DOHH2 (cell line): ENCODE measurements at regions not wholly inside any gene's neighbourhood (a gene's known extent, or its start where the extent isn't known, plus 50 kb on each side); places are given as distances from the start of the nearest gene placed in this dataset.

Experiments used
- H3F3A ChIP-seq: fragments of 200-600 bp; sonication (generic), shearing (Covaris generic); 2 replicates; pipeline ENCODE4 v1.6.0; 2016; ENCODE audit warnings: antibody characterized with exemption, mild to moderate bottlenecking; ENCODE audit not compliant: control insufficient read depth, insufficient read depth
- H3K27ac ChIP-seq: fragments of 200-600 bp; sonication (generic); 2 replicates; pipeline ENCODE4 v1.5.1; 2014; ENCODE audit warnings: low read depth, mild to moderate bottlenecking, low read length, moderate library complexity
- H3K27me3 ChIP-seq: fragments of 200-600 bp; sonication (generic); 2 replicates; pipeline ENCODE4 v1.6.1; 2014; ENCODE audit warnings: mild to moderate bottlenecking, low read length, mixed read lengths; ENCODE audit not compliant: control insufficient read depth
- H3K36me3 ChIP-seq: fragments of 200-600 bp; sonication (generic); 2 replicates; pipeline ENCODE4 v1.6.1; 2014; ENCODE audit warnings: mild to moderate bottlenecking, low read length, moderate library complexity, mixed read lengths; ENCODE audit not compliant: control insufficient read depth
- H3K4me1 ChIP-seq: fragments of 200-600 bp; sonication (generic); 2 replicates; pipeline ENCODE4 v1.6.1; 2014; ENCODE audit warnings: mild to moderate bottlenecking, low read length, mixed read lengths; ENCODE audit not compliant: control insufficient read depth
- H3K4me2 ChIP-seq: fragments of 200-600 bp; sonication (generic); 2 replicates; pipeline ENCODE4 v1.6.0; 2014; ENCODE audit warnings: mild to moderate bottlenecking, low read length, moderate library complexity
- H3K4me3 ChIP-seq: fragments of 200-600 bp; sonication (generic); 2 replicates; pipeline ENCODE4 v1.5.1; 2014; ENCODE audit warnings: mild to moderate bottlenecking, low read length, mixed read lengths
- H3K79me2 ChIP-seq: fragments of 200-600 bp; sonication (generic); 2 replicates; pipeline ENCODE4 v1.6.1; 2014; ENCODE audit warnings: mild to moderate bottlenecking, low read length, mixed read lengths; ENCODE audit not compliant: control insufficient read depth
- H3K9me2 ChIP-seq: fragments of 200-600 bp; sonication (generic); replicated peaks from 2 replicates; pipeline ENCODE4 v1.6.1; 2014; ENCODE audit warnings: mild to moderate bottlenecking, low read length, mixed read lengths; ENCODE audit not compliant: control insufficient read depth
- H3K9me3 ChIP-seq: fragments of 200-600 bp; sonication (generic); 2 replicates; pipeline ENCODE4 v1.6.1; 2014; ENCODE audit warnings: antibody characterized with exemption, low read length, mixed read lengths; ENCODE audit not compliant: control insufficient read depth, insufficient read depth
- H4K20me1 ChIP-seq: fragments of 200-600 bp; sonication (generic); 2 replicates; pipeline ENCODE4 v1.6.0; 2014; ENCODE audit warnings: low read depth, mild to moderate bottlenecking, antibody characterized with exemption, low read length, moderate library complexity; ENCODE audit not compliant: control insufficient read depth, insufficient read depth
- EZH2phosphoT487 ChIP-seq: fragments of 200-600 bp; sonication (generic); IDR thresholded peaks from 2 replicates; pipeline ENCODE4 v1.6.1; 2017; ENCODE audit warnings: borderline replicate concordance, mild to moderate bottlenecking, antibody characterized with exemption, low read length, moderate library complexity, mixed read lengths
- TF ChIP-seq, protein P1 (sequence below): fragments of 200-600 bp; sonication (generic); IDR thresholded peaks from one replicate; pipeline ENCODE4 v1.5.1; 2014; ENCODE audit warnings: antibody characterized with exemption, mild to moderate bottlenecking, low read depth, low read length; ENCODE audit not compliant: poor library complexity, severe bottlenecking

DNA sequence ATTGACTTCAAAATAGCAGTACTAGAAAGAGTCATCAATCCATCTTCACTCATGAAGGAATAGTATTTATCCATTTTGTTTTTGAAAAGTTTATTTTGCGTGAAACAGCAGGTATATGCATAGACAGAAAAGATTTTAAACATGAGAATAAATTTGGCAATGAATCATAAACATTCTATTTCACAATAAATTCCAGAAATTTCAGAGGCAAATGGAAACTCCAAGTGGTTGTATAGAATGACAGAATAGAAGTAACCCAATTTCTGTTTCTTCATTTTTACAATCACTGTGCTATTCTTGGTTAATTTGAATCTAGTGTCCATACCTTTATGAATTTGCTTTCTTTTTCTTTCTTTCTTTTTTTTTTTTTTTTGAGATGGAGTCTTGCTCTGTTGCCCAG lies 173.0 kb upstream of the ECI2 start:
- H3K4me3 ChIP-seq: no peak overlapping the region
- no peaks in the 10 kb centered on the region for H3K9me2 ChIP-seq
- H3K4me1 ChIP-seq: no peaks in the 10 kb centered on the region
- H3K4me2 ChIP-seq: no peak overlapping the region
- no peaks in the 10 kb centered on the region for H3K36me3 ChIP-seq
- H3K27ac ChIP-seq: no peak overlapping the region
- no peaks in the 10 kb centered on the region for H3K79me2 ChIP-seq
- H4K20me1 ChIP-seq: no peaks in the 10 kb centered on the region
- H3K9me3 ChIP-seq: no peaks in the 10 kb centered on the region
- H3K27me3 ChIP-seq: no peaks in the 10 kb centered on the region
- H3F3A ChIP-seq: no peaks in the 10 kb centered on the region
- no peak for TF ChIP-seq EZH2phosphoT487
- TF ChIP-seq, protein P1, sequence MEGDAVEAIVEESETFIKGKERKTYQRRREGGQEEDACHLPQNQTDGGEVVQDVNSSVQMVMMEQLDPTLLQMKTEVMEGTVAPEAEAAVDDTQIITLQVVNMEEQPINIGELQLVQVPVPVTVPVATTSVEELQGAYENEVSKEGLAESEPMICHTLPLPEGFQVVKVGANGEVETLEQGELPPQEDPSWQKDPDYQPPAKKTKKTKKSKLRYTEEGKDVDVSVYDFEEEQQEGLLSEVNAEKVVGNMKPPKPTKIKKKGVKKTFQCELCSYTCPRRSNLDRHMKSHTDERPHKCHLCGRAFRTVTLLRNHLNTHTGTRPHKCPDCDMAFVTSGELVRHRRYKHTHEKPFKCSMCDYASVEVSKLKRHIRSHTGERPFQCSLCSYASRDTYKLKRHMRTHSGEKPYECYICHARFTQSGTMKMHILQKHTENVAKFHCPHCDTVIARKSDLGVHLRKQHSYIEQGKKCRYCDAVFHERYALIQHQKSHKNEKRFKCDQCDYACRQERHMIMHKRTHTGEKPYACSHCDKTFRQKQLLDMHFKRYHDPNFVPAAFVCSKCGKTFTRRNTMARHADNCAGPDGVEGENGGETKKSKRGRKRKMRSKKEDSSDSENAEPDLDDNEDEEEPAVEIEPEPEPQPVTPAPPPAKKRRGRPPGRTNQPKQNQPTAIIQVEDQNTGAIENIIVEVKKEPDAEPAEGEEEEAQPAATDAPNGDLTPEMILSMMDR: no peak

- H3F3A ChIP-seq: no peaks in the 10 kb centered on the region
- no peak overlapping the region for H3K27ac ChIP-seq
- no peaks in the 10 kb centered on the region for H3K9me3 ChIP-seq
- TF ChIP-seq, protein P1: no peak
- TF ChIP-seq EZH2phosphoT487: no peak
- no peak overlapping the region for H3K4me2 ChIP-seq
- H3K9me2 ChIP-seq: no peaks in the 10 kb centered on the region
- H3K4me1 ChIP-seq: no peaks in the 10 kb centered on the region
- no peaks in the 10 kb centered on the region for H4K20me1 ChIP-seq
- H3K4me3 ChIP-seq: no peak overlapping the region
- no peaks in the 10 kb centered on the region for H3K27me3 ChIP-seq
- H3K79me2 ChIP-seq: no peaks in the 10 kb centered on the region
- H3K36me3 ChIP-seq: no peaks in the 10 kb centered on the region
Observed at GRCh38 chr6:4304927-4305455, 169.6 kb upstream of the ECI2 start.

DNA sequence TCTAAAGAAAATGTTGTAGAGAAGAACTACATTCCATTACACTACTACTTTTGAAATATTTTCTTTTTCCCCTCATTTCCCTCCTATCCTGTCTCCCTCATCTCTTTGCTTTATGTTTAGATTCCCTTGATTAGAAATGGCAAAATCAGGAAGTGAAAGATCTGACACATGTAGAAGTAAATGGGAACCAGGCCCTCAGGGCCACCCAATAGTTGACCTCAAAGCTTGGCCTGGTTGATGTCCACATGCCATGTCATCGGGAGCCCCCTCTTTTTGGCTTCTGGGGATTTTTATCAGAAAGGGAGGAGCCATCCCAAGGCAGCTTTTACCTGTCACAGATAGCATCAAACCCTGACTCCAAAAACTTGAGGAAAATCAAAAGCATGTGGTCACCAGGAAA lies 168.3 kb upstream of the ECI2 start:
- Histone ChIP-seq H3K9me3 (no peaks in the 10 kb centered on the region), H3K4me1 (no peaks in the 10 kb centered on the region), H3K9me2 (no peaks in the 10 kb centered on the region), H3K36me3 (no peaks in the 10 kb centered on the region), H4K20me1 (no peaks in the 10 kb centered on the region), H3K79me2 (no peaks in the 10 kb centered on the region), H3K27ac (no peak overlapping the region), H3K4me3 (no peak overlapping the region), H3K27me3 (no peaks in the 10 kb centered on the region), H3F3A (no peaks in the 10 kb centered on the region), H3K4me2 (no peak overlapping the region)
- no peak for TF ChIP-seq EZH2phosphoT487
- TF ChIP-seq, protein P1: no peak
